Embryonic facial prominence (tissue), 1 donor: ENCODE measurements at regions not wholly inside any gene's neighbourhood (a gene's known extent, or its start where the extent isn't known, plus 50 kb on each side); places are given as distances from the start of the nearest gene placed in this dataset.
"Not testable (repeated sequence)": the region's sequence is repeated elsewhere in the genome, so short reads cannot be mapped to it uniquely, and the experiment has no call there.

Experiments
- DNase-seq: peaks from one replicate; pipeline ENCODE4 v3.0.0-alpha.2; 2016; ENCODE audit errors: extremely low spot score

GRCh38 chr10:28991333-28992270 is 297.3 kb upstream of the LYZL1 start:
- no peak for DNase-seq

- no peak for DNase-seq
These were observed 295.8 kb upstream of the LYZL1 start for GRCh38 chr10:28993056-28993455.

GRCh38 chr10:28993861-28994260 is 295.0 kb upstream of the LYZL1 start:
- no peak for DNase-seq

- not testable (repeated sequence) for DNase-seq
These were observed 294.1 kb upstream of the LYZL1 start for GRCh38 chr10:28994802-28995201.

GRCh38 chr10:28995497-28995896 is 293.4 kb upstream of the LYZL1 start:
- DNase-seq: no peak

GRCh38 chr10:28996345-28996744 is 292.5 kb upstream of the LYZL1 start:
- no peak for DNase-seq

GRCh38 chr10:28996947-28997551 is 291.8 kb upstream of the LYZL1 start:
- no peak for DNase-seq

- no peak for DNase-seq
These were observed 291.1 kb upstream of the LYZL1 start for GRCh38 chr10:28997734-28998133.

- DNase-seq: no peak
These were observed 287.1 kb upstream of the LYZL1 start for GRCh38 chr10:29001801-29002200.

GRCh38 chr10:29003014-29003413 is 285.9 kb upstream of the LYZL1 start:
- DNase-seq: not testable (repeated sequence)

- no peak for DNase-seq
These were observed 282.9 kb upstream of the LYZL1 start for GRCh38 chr10:29005988-29006387.

- DNase-seq: no peak
These were observed 281.5 kb upstream of the LYZL1 start for GRCh38 chr10:29007370-29007747.

GRCh38 chr10:29007748-29008610 is 280.9 kb upstream of the LYZL1 start:
- no peak for DNase-seq

- no peak for DNase-seq
These were observed 279.4 kb upstream of the LYZL1 start for GRCh38 chr10:29009464-29009863.

- peak; percentile 18 for DNase-seq
These were observed 277.4 kb upstream of the LYZL1 start for GRCh38 chr10:29011516-29011915.

- DNase-seq: no peak
These were observed 275.8 kb upstream of the LYZL1 start for GRCh38 chr10:29012926-29013554.

GRCh38 chr10:29021591-29021990 is 267.3 kb upstream of the LYZL1 start:
- DNase-seq: no peak

- no peak for DNase-seq
These were observed 266.4 kb upstream of the LYZL1 start for GRCh38 chr10:29022513-29022912.

GRCh38 chr10:29023678-29024077 is 265.2 kb upstream of the LYZL1 start:
- DNase-seq: no peak

GRCh38 chr10:29026065-29026797 is 262.6 kb upstream of the LYZL1 start:
- no peak for DNase-seq
